Left ventricle myocardium superior (tissue), 1 donor: ENCODE measurements at regions not wholly inside any gene's neighbourhood (a gene's known extent, or its start where the extent isn't known, plus 50 kb on each side); places are given as distances from the start of the nearest gene placed in this dataset.

Experiments used
- ATAC-seq: fragments of 200-7000 bp; cut with Tn5 transposase; one replicate; pipeline ENCODE4 v1.9.1; 2020; ENCODE audit warnings: mild to moderate bottlenecking, moderate library complexity
- DNase-seq: peaks from one replicate; pipeline ENCODE4 v3.0.0-alpha.2; 2020
- intact Hi-C: fragments of 100-400 bp; cut with micrococcal nuclease; formaldehyde crosslinking; loops from one replicate; pipeline ENCODE4 v1.11.0; 2022
- donor health status: DM: no; HTN: yes; CAD: no; lungs with severe emphysema.

GRCh38 chr9:80874276-80874675 lies 815.1 kb downstream of the TLE1 start:
- intact Hi-C loops = no loop called here
- ATAC-seq = no peak
- DNase-seq = no peak

- ATAC-seq (no peak), DNase-seq (no peak)
- intact Hi-C loops = no loop called here
These were observed 815.5 kb downstream of the TLE1 start for GRCh38 chr9:80873861-80874260.

GRCh38 chr9:80871596-80871995 lies 817.8 kb downstream of the TLE1 start:
- no peak for ATAC-seq

GRCh38 chr9:80867731-80868130 lies 821.6 kb downstream of the TLE1 start:
- DNase-seq = no peak

More at GRCh38 chr9:80871596-80871995, 817.8 kb downstream of the TLE1 start:
- intact Hi-C loops = no loop called here
- no peak for DNase-seq

GRCh38 chr9:80866576-80867227 lies 822.6 kb downstream of the TLE1 start:
- intact Hi-C loops = no loop called here
- DNase-seq = no peak
- no peak for ATAC-seq

More at GRCh38 chr9:80867731-80868130, 821.6 kb downstream of the TLE1 start:
- intact Hi-C loops = no loop called here
- no peak for ATAC-seq

GRCh38 chr9:80866121-80866520 lies 823.2 kb downstream of the TLE1 start:
- intact Hi-C loops = no loop called here
- ATAC-seq = no peak
- no peak for DNase-seq

- intact Hi-C loops = no loop called here
- ATAC-seq = no peak
These were observed 846.3 kb downstream of the TLE1 start for GRCh38 chr9:80843028-80843427.

GRCh38 chr9:80842389-80842788 lies 847.0 kb downstream of the TLE1 start:
- ATAC-seq = no peak
- intact Hi-C loops = no loop called here
- no peak for DNase-seq

More at GRCh38 chr9:80843028-80843427, 846.3 kb downstream of the TLE1 start:
- DNase-seq = no peak

- intact Hi-C loops = no loop called here
- DNase-seq = no peak
- no peak for ATAC-seq
These were observed 847.5 kb downstream of the TLE1 start for GRCh38 chr9:80841888-80842287.

- ATAC-seq = no peak
- intact Hi-C loops = loop anchor here (10.0 kb wide), 1 partner anchor 65 kb away; no protein-coding TSS in a partner anchor
- DNase-seq = no peak
These were observed 849.3 kb downstream of the TLE1 start for GRCh38 chr9:80839821-80840675.

- intact Hi-C loops = loop anchor here (10.0 kb wide), 1 partner anchor 61 kb away; no protein-coding TSS in a partner anchor
- ATAC-seq = no peak
- no peak for DNase-seq
These were observed 853.3 kb downstream of the TLE1 start for GRCh38 chr9:80836013-80836412.

GRCh38 chr9:80831751-80832150 lies 857.6 kb downstream of the TLE1 start:
- ATAC-seq (no peak), DNase-seq (no peak)
- intact Hi-C loops = loop anchor here (10.0 kb wide), 1 partner anchor 57 kb away; no protein-coding TSS in a partner anchor

- intact Hi-C loops = no loop called here
- DNase-seq (no peak), ATAC-seq (no peak)
These were observed 877.7 kb downstream of the TLE1 start for GRCh38 chr9:80811656-80812055.

GRCh38 chr9:80811003-80811402 lies 878.3 kb downstream of the TLE1 start:
- DNase-seq (no peak), ATAC-seq (no peak)
- intact Hi-C loops = no loop called here

GRCh38 chr9:80806671-80807070 lies 882.7 kb downstream of the TLE1 start:
- intact Hi-C loops = no loop called here
- DNase-seq = no peak
- no peak for ATAC-seq

GRCh38 chr9:80804873-80805272 lies 884.5 kb downstream of the TLE1 start:
- intact Hi-C loops = no loop called here
- no peak for DNase-seq
- ATAC-seq = no peak

- intact Hi-C loops = no loop called here
- ATAC-seq (peak; percentile 94), DNase-seq (peak; percentile 42)
These were observed 891.3 kb downstream of the TLE1 start for GRCh38 chr9:80797831-80798688.

- no peak for DNase-seq
- ATAC-seq = peak; percentile 58
- intact Hi-C loops = no loop called here
These were observed 892.1 kb downstream of the TLE1 start for GRCh38 chr9:80797101-80797829.

GRCh38 chr9:80796632-80797031 lies 892.7 kb downstream of the TLE1 start:
- DNase-seq (no peak), ATAC-seq (no peak)
- intact Hi-C loops = no loop called here
